ENCODE measurements at regions not wholly inside any gene's neighbourhood (a gene's known extent, or its start where the extent isn't known, plus 50 kb on each side); places are given as distances from the start of the nearest gene placed in this dataset.

DNA sequence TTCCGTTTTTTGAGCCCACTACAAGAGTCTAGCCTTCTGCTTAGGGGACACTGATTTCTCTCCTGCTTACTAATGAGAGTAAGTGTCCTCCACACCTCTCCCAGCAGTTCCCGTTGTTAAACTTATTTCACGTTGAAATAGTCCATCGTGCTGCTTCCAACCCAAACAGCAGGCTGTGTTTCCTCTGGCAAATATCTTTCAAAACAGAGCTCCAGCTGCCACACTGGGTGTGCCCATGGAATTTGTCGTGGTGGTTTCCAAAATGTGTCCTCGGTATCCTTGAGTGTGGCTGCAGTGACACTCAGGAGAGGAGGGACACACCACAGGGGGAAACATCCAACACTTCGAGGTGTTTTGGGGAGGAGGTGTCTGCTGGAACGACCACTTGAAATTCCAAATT is 176.5 kb upstream of the RALGAPA2 start:
- DNase-seq, result no peak

DNA sequence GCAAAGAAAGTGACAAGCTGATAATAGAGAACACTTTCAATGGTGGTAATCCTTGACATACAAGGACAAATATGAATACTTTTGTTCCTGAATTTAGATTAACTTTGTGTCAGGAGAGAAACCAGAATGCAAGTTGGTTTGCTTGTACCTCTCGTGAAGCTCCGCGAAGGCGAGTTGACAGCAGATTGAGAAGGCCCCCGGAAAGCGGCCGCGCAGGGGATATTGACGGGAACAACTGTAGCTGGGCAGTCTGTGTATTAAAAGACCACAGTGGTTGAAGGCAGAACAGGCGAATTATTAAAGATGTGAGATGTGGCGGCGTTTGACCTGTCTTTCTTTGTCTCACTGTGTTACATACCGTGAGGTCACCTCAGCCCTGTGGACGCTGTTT is 175.8 kb upstream of the RALGAPA2 start:
- intact Hi-C loops (cut with DNase I), result no loop called here
- no peak for DNase-seq

More for the DNA sequence above, 176.5 kb upstream of the RALGAPA2 start:
- intact Hi-C loops (cut with DNase I), result no loop called here

DNA sequence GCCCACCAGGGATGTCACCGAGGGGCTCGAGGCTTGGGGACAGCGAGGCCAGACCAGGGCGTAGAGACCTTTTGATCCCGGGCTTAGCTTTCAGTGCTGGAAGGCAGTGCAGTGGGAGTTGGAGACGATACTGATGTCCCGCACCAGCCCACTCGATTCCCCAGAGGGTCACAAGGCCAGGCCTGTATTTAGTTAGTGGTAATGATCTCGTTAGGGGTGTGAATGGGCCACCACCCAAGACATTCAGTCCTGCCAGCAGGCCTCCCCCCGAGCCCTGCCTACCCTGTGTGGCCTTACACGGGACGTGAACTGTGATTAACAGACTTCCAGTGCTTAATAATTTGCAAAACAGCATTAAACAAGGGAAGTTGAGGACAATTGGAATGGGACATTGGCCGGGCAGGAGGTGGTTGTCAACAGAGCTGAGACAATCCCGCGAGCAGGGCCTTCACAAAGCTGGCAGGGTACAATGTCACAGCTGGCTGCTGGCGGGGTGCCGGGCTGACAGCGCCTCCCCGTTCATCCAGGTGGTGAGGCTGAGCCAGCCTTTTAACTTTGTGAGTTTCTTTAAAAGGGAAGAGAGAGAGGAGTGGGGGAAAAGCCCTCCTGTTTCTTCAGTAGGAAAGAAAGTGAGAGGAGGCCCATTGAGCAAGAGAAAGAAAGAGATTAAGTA is 175.3 kb upstream of the RALGAPA2 start:
- intact Hi-C loops (cut with DNase I), result no loop called here
- peak in 3 of 10 donors; percentile 30 to 80 (median 44) for DNase-seq

DNA sequence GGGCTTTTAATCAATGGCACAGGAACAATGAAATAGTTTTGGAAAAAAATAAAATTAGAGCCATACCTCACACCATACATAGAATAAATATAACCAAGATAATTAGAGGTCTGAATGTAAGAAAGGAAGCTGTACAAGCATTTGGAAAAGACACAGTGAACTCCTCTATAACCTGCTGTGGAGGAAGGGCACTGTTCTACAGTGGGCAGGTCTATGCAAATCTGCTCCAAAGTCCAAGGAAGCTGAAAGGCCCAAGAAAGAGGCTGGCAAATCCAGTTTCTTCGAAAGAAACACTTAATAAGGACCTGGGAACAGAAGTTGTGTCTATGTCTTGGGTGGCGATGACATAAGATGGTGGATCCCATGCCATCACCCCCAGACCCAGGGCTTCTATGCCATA is 169.4 kb upstream of the RALGAPA2 start:
- DNase-seq, result no peak
- intact Hi-C loops (cut with DNase I), result no loop called here

DNA sequence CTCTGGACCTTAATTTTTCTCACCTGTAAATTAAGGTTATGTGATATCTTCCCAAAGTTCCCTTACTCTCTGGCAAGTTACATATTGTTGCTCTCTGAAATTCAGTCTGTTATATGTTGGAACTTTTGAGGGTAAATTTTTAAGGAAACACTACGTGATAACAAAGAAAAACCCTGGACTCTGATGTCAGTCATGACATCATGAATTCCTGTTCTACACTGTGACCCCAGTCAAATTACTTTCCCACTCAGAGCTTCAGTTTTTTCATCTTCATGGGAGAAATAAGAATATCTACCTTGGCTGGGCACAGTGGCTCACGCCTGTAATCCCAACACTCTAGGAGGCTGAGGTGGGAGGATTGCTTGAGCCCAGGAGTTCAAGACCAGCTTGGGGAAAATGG is 164.6 kb upstream of the RALGAPA2 start:
- intact Hi-C loops (cut with DNase I), result loop anchor here (10.0 kb wide), 1 partner anchor 168 kb away; no protein-coding TSS in a partner anchor
- no peak for DNase-seq

DNA sequence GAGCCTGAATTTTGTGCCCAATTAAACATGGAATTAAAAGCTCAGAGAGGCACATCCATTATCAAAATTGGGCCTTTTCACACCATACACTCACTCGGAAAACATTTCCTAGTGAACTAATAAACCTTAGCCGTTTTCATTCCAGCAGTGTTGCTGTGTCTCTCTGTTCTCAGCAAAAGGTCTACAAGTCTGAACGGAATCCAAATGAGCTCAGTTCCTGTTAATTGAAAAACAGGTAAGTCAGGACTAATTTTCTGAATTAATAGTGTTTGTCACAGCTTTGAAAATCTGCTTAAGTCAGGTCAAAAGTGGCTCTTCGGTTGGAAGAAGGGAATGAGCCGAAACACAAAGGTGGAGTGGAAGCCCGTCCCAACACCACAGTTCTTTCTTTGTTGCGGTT is 163.3 kb upstream of the RALGAPA2 start:
- DNase-seq, result no peak
- intact Hi-C loops (cut with DNase I), result loop anchor here (10.0 kb wide), 1 partner anchor 169 kb away; no protein-coding TSS in a partner anchor

DNA sequence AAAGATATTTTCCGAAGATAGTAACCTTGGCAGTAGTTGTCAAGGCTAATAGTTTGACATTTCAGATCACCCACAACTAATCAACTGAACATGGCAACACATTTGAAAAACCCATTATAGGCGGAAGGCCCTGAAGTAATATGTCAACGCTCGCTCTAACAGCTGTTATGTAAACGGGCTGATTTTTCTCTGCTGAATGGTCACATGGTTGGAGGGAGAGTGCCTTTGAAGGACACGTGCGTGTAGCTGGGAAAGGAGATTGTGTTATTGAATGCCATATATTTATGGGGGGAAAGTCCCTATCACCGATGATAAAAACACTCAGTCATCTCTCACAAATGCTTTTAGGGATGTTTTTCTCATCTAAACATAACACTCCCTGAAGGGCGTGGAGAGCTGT is 160.0 kb upstream of the RALGAPA2 start:
- intact Hi-C loops (cut with DNase I), result loop anchor here (10.0 kb wide), 1 partner anchor 172 kb away; no protein-coding TSS in a partner anchor
- DNase-seq, result no peak

DNA sequence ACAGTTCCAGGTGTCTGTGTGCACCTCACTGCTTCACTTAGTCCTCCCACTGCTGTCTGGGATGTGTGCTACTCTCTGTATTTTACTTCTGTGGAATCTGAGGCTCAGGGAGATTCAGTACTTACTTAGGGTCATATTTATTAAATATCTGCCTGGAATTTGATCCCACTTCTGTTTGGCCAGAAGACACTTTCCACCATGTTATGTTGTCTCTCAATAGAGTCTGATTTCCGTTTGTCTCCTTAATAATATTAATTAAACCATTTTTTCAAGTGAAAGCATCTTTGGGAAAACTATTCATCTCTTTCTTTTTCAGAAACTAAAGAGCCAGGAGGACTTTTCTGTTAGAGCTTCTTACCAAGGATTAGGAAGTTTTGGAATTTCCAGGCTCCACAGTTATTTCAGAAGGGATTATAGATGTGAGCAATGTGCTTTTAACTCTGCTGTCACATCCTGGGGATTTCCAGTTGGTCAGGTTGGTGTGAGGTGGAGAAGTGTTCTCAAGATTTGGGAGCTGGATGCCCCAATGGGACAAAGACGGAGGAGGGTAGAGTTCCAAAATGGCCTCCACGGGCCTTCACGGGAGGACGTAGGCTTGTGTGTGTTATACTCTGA is 156.8 kb upstream of the RALGAPA2 start:
- no peak for DNase-seq
- intact Hi-C loops (cut with DNase I), result no loop called here

DNA sequence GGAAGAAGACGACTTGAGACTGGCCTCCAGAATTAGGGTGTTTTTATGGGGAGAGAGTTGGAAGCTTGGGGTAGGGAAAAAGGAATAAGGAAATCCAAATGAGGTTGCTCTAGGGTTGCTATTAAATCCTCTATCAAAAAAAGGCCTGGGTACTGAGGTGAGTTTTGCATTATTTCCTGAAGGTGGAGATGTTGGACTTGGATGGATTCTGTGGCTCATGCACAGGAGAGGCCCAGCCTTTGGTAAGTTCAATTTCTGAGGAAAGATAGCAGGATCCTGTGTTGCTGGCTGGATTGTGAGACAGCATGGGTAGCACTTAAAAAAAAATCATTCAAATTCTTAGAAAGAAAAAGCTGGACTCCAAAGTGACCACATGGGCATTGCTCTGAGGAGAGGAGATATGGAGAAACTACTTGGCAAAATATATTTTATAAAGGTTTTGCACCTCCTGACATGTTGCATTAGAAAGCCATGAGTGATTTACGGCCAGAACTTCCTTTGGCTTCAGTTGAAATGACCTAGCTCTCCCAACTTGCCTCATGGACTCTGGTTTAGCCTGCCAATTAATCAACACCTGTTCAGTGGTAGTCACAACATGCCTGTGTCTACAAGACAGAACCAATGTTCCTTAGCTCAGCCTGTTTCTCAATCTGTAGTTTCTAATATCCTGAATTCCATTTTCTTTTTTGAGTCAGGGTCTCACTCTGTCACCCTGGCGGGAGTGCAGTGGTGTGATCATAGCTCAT is 152.1 kb upstream of the RALGAPA2 start:
- DNase-seq, result no peak
- intact Hi-C loops (cut with DNase I), result loop anchor here (5.0 kb wide), 1 partner anchor 373 kb away; no protein-coding TSS in a partner anchor

DNA sequence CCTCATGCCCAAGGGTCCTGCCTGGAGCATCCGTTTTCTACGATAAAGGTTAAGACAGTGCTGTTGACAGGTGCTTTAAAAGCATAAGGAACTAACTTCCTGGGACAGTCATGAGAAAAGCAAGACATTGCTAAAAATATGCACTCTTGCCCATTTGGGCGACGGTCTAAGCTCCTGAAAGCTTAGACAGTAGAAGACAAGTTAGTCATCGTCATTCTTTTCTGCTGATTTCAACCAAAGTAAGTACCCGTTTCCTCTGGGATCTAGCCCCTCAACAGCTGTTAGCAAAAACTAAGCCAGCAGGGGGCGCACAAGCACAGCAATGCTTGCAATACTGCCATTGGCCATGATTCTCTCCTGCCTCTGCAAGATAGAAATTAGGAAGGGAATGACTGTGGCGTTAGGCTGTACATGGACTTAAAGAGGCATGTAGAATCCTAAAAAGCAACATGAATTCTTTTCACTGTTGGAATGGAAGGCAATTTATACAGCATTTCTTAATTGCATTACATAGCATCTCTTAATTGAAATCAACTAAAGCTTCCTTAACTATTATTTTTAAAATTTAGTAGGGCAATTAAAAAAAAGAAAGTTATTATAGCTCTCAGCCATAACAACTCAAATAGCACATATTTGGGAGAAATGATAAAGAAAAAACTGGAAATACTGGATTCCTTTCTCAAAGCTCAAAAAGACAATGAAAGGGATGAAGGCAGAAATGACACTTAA is 147.8 kb upstream of the RALGAPA2 start:
- intact Hi-C loops (cut with DNase I), result loop anchor here (1.0 to 5.0 kb wide), 2 partner anchors 377 to 645 kb away; no protein-coding TSS in a partner anchor
- peak; percentile 75 to 99 (median 95) for DNase-seq

DNA sequence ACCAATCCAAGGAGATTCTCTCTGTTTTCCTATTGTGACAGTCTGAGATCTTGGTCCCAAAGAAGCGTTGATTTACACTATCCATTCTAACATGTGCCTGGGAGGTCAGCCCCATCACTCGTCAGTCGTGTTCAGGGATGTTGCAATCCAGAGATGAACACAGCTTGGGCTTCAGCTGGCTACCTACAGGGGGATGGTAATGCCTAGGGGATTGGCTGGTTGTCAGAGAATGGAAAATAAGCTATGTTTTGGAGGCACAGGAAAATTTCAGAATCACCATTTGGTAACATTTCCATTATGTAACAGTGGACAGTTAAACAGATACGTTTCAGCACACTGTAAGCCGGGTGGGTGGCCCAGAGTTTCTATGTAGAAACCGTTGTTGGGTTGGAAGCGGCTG is 147.1 kb upstream of the RALGAPA2 start:
- intact Hi-C loops (cut with DNase I), result no loop called here
- no peak for DNase-seq

DNA sequence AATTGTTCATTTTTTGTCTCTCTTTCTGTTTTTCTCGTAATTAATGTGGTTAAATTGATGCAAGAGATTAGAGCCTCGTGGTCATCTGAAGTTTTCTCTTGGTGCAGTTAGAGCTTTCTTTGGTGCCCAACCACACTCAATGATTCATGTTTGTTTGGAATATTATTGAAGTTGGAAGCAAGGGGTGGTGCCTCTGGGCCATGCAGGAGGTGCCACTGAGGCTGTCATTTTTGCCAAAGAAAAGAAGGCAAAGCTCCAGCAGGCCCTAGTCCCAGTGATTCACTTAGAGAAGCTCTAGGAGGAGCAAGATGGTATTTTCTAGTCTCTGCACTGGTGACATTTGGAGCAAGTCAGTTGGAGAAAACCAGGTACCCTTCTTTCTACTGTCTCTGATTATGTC is 144.5 kb upstream of the RALGAPA2 start:
- intact Hi-C loops (cut with DNase I), result no loop called here
- DNase-seq, result no peak

DNA sequence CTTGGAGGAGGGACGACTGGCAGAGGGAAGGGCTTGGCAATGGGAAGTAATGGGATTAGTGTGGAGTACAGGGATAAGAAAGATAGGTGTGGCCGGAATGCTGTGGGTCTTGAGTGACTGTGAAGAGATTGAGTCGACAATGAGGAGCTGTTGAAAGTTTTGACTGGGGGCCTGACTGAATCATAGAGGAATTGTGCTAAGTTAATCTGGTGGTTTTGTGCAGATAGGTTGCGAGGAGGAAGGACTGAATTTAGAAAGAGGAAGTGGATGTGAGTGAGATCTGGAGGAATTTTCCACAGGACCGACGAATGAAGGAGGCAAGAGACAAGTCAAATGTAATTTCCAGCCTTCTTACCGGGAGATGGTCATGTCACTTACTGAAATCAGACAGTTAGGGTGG is 143.9 kb upstream of the RALGAPA2 start:
- intact Hi-C loops (cut with DNase I), result no loop called here
- no peak for DNase-seq

DNA sequence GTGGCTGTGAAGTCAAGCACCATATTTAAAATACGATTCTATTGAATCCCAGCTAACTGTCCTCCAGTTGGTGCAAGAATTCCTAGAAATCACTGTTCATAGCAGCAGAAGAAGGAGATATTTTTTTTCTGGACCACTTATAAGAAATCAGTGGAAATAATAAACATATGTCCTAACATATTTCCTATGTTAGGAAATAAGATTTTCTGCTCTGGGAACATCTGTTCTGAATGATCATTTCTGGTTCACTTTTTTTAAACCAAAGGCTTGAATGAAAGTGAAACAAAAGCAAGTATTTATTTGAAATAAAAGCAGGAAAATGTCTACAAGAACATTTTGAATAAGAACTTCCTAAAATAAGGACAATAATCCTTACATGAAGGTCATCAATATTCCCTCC is 138.9 kb upstream of the RALGAPA2 start:
- DNase-seq, result no peak
- intact Hi-C loops (cut with DNase I), result no loop called here

DNA sequence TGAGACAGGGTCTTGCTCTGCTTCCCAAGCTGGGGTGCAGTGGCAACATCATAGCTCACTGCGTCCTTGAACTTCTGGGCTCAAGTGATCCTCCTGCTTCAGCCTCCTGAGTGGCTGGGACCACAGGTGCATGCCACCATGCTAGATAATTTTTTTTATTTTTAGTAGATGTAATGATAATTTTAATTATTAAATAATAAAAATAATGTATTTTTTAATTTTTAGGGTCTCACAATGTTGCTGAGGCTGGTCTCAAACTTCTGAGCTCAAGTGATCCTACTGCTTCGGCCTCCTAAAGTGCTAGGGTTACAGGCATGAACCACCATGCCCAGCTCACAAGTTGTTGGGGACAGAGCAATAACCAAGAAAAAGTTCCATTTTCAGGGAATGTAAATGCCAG is 138.0 kb upstream of the RALGAPA2 start:
- intact Hi-C loops (cut with DNase I), result no loop called here
- DNase-seq, result no peak

DNA sequence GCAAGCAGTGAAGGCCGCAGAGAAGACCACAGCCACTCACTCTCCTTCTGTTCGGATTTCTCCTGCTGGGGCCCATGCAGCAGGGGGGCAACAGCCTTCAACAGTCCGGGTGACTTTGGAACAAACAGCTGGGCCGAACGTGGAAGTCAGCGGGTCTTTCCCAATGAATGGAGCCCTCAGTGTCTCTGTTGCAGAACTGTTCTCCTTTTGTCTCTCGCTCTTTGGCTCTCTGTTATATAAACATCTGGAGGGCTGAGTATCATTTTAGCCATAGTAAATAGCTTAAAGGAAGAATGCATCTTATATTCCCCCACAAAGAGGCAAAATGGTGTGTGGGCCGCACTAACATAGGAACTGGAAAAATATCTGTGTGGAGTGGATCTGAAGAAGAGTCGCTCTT is 136.7 kb upstream of the RALGAPA2 start:
- intact Hi-C loops (cut with DNase I), result loop anchor here (5.0 kb wide), 1 partner anchor 388 kb away; no protein-coding TSS in a partner anchor
- DNase-seq, result peak in 9 of 10 donors; percentile 45 to 95 (median 73)

DNA sequence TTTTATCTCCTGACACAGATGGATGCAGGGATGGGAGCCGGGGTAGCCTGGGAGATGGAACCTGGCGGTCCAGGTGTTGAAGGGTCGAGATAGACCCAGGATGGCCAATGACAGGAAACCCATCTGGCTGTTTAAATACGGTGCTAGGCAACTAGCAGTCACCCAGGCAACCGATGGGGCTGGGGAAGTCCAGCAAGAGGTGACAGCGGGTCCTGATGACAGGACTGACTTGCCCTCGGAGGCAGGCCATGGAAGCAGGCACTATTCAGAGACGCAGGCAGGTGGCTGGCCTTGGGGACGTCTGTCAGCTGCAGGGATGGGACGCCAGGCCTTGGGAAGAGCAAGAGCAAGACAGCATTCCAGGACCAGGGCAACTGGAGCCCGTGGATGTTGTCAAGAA is 135.4 kb upstream of the RALGAPA2 start:
- intact Hi-C loops (cut with DNase I), result loop anchor here (5.0 kb wide), 1 partner anchor 389 kb away; no protein-coding TSS in a partner anchor
- DNase-seq, result no peak

DNA sequence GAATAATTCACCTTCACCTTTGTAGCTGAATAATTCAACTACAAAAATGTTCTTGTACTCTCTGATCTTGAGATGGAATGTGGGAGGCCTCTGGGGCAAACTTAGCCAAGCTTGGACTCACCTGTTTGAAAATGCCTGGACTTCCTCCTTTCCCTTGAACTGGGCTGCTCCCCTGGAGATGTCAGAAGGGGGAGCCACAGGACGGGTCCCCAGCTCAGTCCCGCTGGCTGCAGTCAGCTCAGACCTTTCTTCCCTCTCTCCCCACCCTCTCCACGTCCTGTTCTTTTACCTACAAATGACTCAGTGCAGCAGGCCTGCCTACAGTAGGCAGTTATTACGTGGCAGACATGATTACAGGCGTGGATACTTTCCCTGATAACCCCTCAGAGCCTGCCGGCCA is 131.5 kb upstream of the RALGAPA2 start:
- intact Hi-C loops (cut with DNase I), result no loop called here
- DNase-seq, result peak in 2 of 10 donors; percentile 42 to 70

DNA sequence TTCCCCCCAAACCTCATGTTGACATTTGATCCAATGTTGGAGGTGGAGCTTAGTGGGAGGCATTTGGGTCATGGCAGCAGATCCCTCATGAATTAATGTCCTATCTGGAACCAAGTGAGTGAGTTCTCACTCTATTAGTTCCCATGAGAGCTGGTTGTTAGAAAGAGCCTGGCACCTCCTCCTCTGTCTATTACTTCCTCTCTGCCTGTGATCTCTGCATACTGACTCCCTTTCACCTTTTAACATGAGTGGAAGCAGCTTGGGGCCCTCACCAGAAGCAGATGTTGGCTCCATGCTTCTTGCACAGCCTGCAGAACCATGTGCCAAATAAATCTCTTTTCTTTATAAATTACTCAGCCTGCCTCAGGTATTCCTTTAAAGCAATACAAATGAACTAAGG is 127.3 kb upstream of the RALGAPA2 start:
- intact Hi-C loops (cut with DNase I), result loop anchor here (2.0 to 5.0 kb wide), 2 partner anchors 665 to 778 kb away; no protein-coding TSS in a partner anchor
- DNase-seq, result no peak

DNA sequence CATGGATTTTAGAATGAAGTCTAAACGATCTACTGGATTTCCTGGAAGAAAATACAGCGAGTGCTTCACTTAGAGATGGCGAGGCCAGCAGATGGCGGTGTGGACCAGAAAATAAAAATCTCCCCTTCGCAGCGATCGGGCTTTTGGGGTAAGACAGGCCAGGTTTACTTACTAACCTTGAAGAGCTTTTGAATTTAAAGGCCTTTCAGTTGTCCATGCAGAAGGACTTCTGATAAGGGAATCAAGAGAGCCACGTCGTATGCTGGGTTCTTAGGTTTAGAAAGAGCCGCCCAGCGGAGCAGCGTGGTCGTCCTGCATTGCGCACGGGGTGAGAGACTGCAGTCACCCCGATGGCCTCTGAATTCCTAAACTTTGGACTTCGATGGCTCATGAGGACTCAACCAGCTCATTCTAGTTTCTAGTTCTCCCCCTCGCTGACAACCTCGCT is 125.2 kb upstream of the RALGAPA2 start:
- DNase-seq, result peak; percentile 50 to 96 (median 80)
- intact Hi-C loops (cut with DNase I), result loop anchor here (2.0 to 5.0 kb wide), 2 partner anchors 667 to 780 kb away; no protein-coding TSS in a partner anchor
